HG03575 (cell line): ENCODE measurements at regions not wholly inside any gene's neighbourhood (a gene's known extent, or its start where the extent isn't known, plus 50 kb on each side); places are given as distances from the start of the nearest gene placed in this dataset.
"Not testable (repeated sequence)": the region's sequence is repeated elsewhere in the genome, so short reads cannot be mapped to it uniquely, and the experiment has no call there.

Experiments
- ATAC-seq: cut with Tn5 transposase; IDR thresholded peaks from one replicate; pipeline ENCODE4 v1.9.1; 2021; ENCODE audit not compliant: unreplicated experiment, insufficient number of reproducible peaks, low FRiP score; ENCODE audit errors: extremely low read depth

- no peak for ATAC-seq
Observed at GRCh38 chr3:70712449-70713082, 400.1 kb upstream of the MDFIC2 start.

GRCh38 chr3:70703305-70704102 is 391.1 kb upstream of the MDFIC2 start:
- ATAC-seq: no peak

GRCh38 chr3:70702132-70702531 is 389.7 kb upstream of the MDFIC2 start:
- ATAC-seq: no peak

- no peak for ATAC-seq
Observed at GRCh38 chr3:70684701-70685100, 372.3 kb upstream of the MDFIC2 start.

- not testable (repeated sequence) for ATAC-seq
Observed at GRCh38 chr3:70675810-70676209, 363.4 kb upstream of the MDFIC2 start.

- ATAC-seq: no peak
Observed at GRCh38 chr3:70658513-70659310, 346.3 kb upstream of the MDFIC2 start.

GRCh38 chr3:70657454-70657853 is 345.0 kb upstream of the MDFIC2 start:
- no peak for ATAC-seq

- ATAC-seq: no peak
Observed at GRCh38 chr3:70647823-70648222, 335.4 kb upstream of the MDFIC2 start.

- ATAC-seq: no peak
Observed at GRCh38 chr3:70647094-70647493, 334.7 kb upstream of the MDFIC2 start.

- no peak for ATAC-seq
Observed at GRCh38 chr3:70646635-70647034, 334.2 kb upstream of the MDFIC2 start.

GRCh38 chr3:70640481-70640880 is 328.0 kb upstream of the MDFIC2 start:
- ATAC-seq: no peak

- ATAC-seq: no peak
Observed at GRCh38 chr3:70635301-70635700, 322.9 kb upstream of the MDFIC2 start.

GRCh38 chr3:70631716-70632307 is 319.4 kb upstream of the MDFIC2 start:
- ATAC-seq: no peak

- no peak for ATAC-seq
Observed at GRCh38 chr3:70621451-70621850, 309.0 kb upstream of the MDFIC2 start.

- no peak for ATAC-seq
Observed at GRCh38 chr3:70620956-70621355, 308.5 kb upstream of the MDFIC2 start.

GRCh38 chr3:70620367-70620766 is 307.9 kb upstream of the MDFIC2 start:
- no peak for ATAC-seq

- no peak for ATAC-seq
Observed at GRCh38 chr3:70618151-70618550, 305.7 kb upstream of the MDFIC2 start.

GRCh38 chr3:70617349-70617748 is 304.9 kb upstream of the MDFIC2 start:
- not testable (repeated sequence) for ATAC-seq

- no peak for ATAC-seq
Observed at GRCh38 chr3:70615286-70615685, 302.8 kb upstream of the MDFIC2 start.
